ENCODE measurements at regions not wholly inside any gene's neighbourhood (a gene's known extent, or its start where the extent isn't known, plus 50 kb on each side); places are given as distances from the start of the nearest gene placed in this dataset.

- TF ChIP-seq CTCF (IDR thresholded peaks at IDR 0.05; ENCODE audit: low read length), result no peak
- no peak for TF ChIP-seq EZH2phosphoT487 (IDR thresholded peaks at IDR 0.05; ENCODE audit: low read length)
- TF ChIP-seq EZH2 (optimal IDR thresholded peaks at IDR 0.05; ENCODE audit: low read depth, low read length), result no peak
- Histone ChIP-seq H3K27ac (ENCODE audit: low read length) (no peak overlapping the region), H2AFZ (ENCODE audit: low read length) (no peak overlapping the region), H3F3A (ENCODE audit: insufficient read depth, low read length) (no peaks in the 10 kb centered on the region), H3K27me3 (replicated peaks; ENCODE audit: insufficient read depth, low read length) (no peaks in the 10 kb centered on the region), H3K36me3 (replicated peaks; ENCODE audit: insufficient read depth, low read length) (no peaks in the 10 kb centered on the region), H3K79me2 (ENCODE audit: low read length) (no peaks in the 10 kb centered on the region), H3K9me3 (replicated peaks; ENCODE audit: insufficient read depth, low read length) (no peaks in the 10 kb centered on the region), H3K9ac (ENCODE audit: low read length) (no peak overlapping the region), H3K4me3 (ENCODE audit: low read length) (no peak overlapping the region), H3K4me1 (ENCODE audit: low read length) (no peaks in the 10 kb centered on the region), H3K9me2 (replicated peaks; ENCODE audit: insufficient read depth, low read length) (no peaks in the 10 kb centered on the region), H3K4me2 (ENCODE audit: low read depth, low read length) (no peak overlapping the region), H4K20me1 (ENCODE audit: insufficient read depth, low read length) (no peaks in the 10 kb centered on the region)
- no peak for DNase-seq
Observed at GRCh38 chr2:198815626-198816025, 642.1 kb downstream of the SATB2 start.

- no peak overlapping the region for H3K4me3 ChIP-seq (ENCODE audit: low read length)
- no peak overlapping the region for H3K4me2 ChIP-seq (ENCODE audit: low read depth, low read length)
- H3K27ac ChIP-seq (ENCODE audit: low read length), result no peak overlapping the region
- no peaks in the 10 kb centered on the region for H4K20me1 ChIP-seq (ENCODE audit: insufficient read depth, low read length)
- H3K4me1 ChIP-seq (ENCODE audit: low read length), result no peaks in the 10 kb centered on the region
- no peaks in the 10 kb centered on the region for H3K9me3 ChIP-seq (replicated peaks; ENCODE audit: insufficient read depth, low read length)
- H3K36me3 ChIP-seq (replicated peaks; ENCODE audit: insufficient read depth, low read length), result no peaks in the 10 kb centered on the region
- no peaks in the 10 kb centered on the region for H3F3A ChIP-seq (ENCODE audit: insufficient read depth, low read length)
- TF ChIP-seq EZH2phosphoT487 (IDR thresholded peaks at IDR 0.05; ENCODE audit: low read length) (no peak), EZH2 (optimal IDR thresholded peaks at IDR 0.05; ENCODE audit: low read depth, low read length) (no peak), CTCF (IDR thresholded peaks at IDR 0.05; ENCODE audit: low read length) (no peak)
- H3K9ac ChIP-seq (ENCODE audit: low read length), result no peak overlapping the region
- DNase-seq, result no peak
- H3K27me3 ChIP-seq (replicated peaks; ENCODE audit: insufficient read depth, low read length), result no peaks in the 10 kb centered on the region
- no peaks in the 10 kb centered on the region for H3K9me2 ChIP-seq (replicated peaks; ENCODE audit: insufficient read depth, low read length)
- no peak overlapping the region for H2AFZ ChIP-seq (ENCODE audit: low read length)
- H3K79me2 ChIP-seq (ENCODE audit: low read length), result no peaks in the 10 kb centered on the region
Observed at GRCh38 chr2:198811198-198811597, 646.5 kb downstream of the SATB2 start.

- Histone ChIP-seq H3K9me2 (replicated peaks; ENCODE audit: insufficient read depth, low read length) (no peaks in the 10 kb centered on the region), H3K9ac (ENCODE audit: low read length) (no peak overlapping the region)
Observed at GRCh38 chr2:198809976-198810375, 647.8 kb downstream of the SATB2 start.

More at GRCh38 chr2:198809976-198810375, 647.8 kb downstream of the SATB2 start:
- no peaks in the 10 kb centered on the region for H3K79me2 ChIP-seq (ENCODE audit: low read length)
- H3K4me1 ChIP-seq (ENCODE audit: low read length), result no peaks in the 10 kb centered on the region
- H2AFZ ChIP-seq (ENCODE audit: low read length), result no peak overlapping the region
- DNase-seq, result no peak
- H3K27ac ChIP-seq (ENCODE audit: low read length), result no peak overlapping the region
- H3K27me3 ChIP-seq (replicated peaks; ENCODE audit: insufficient read depth, low read length), result no peaks in the 10 kb centered on the region
- H4K20me1 ChIP-seq (ENCODE audit: insufficient read depth, low read length), result no peaks in the 10 kb centered on the region
- no peaks in the 10 kb centered on the region for H3K36me3 ChIP-seq (replicated peaks; ENCODE audit: insufficient read depth, low read length)
- H3K9me3 ChIP-seq (replicated peaks; ENCODE audit: insufficient read depth, low read length), result no peaks in the 10 kb centered on the region
- no peaks in the 10 kb centered on the region for H3F3A ChIP-seq (ENCODE audit: insufficient read depth, low read length)
- H3K4me2 ChIP-seq (ENCODE audit: low read depth, low read length), result no peak overlapping the region
- TF ChIP-seq EZH2 (optimal IDR thresholded peaks at IDR 0.05; ENCODE audit: low read depth, low read length), result no peak
- no peak for TF ChIP-seq EZH2phosphoT487 (IDR thresholded peaks at IDR 0.05; ENCODE audit: low read length)
- no peak for TF ChIP-seq CTCF (IDR thresholded peaks at IDR 0.05; ENCODE audit: low read length)
- H3K4me3 ChIP-seq (ENCODE audit: low read length), result no peak overlapping the region
